ENCODE measurements at regions not wholly inside any gene's neighbourhood (a gene's known extent, or its start where the extent isn't known, plus 50 kb on each side); places are given as distances from the start of the nearest gene placed in this dataset.

- Histone ChIP-seq H3K36me3 (ENCODE audit: control insufficient read depth in 4 of 4, insufficient read depth in 4 of 4, low read length in 4 of 4) (no peaks in the 10 kb centered on the region), H3K27me3 (ENCODE audit: control insufficient read depth in 3 of 3, insufficient read depth in 3 of 3, low read length in 2 of 3) (peaks cover 0 to 2% (median 0%) of the 10 kb centered on the region in 3 donors), H3K27ac (ENCODE audit: low read depth in 1 of 2, low read length in 1 of 2) (no peak overlapping the region), H3K4me1 (ENCODE audit: control insufficient read depth in 5 of 5, insufficient read depth in 5 of 5, low read length in 5 of 5) (peaks cover 0 to 2% (median 0%) of the 10 kb centered on the region in 5 donors), H3K9ac (ENCODE audit: insufficient read depth in 1 of 2, low read length in 2 of 2) (no peak overlapping the region), H3K4me3 (no peak overlapping the region), H3K9me3 (ENCODE audit: control insufficient read depth in 4 of 4, insufficient read depth in 3 of 4, low read length in 3 of 4) (no peaks in the 10 kb centered on the region)
- ATAC-seq (ENCODE audit: insufficient read depth, low FRiP score) (no peak), DNase-seq (no peak)
- no peak for TF ChIP-seq CTCF (IDR thresholded peaks at IDR 0.05; ENCODE audit: control extremely low read depth, extremely low read depth)
- WGBS, 2 donors, result 88 to 95% methylated on average over 2 of the region's 2 CpGs
Measured at GRCh38 chr3:107920538-107920937, 170.3 kb downstream of the CD47 start.

- ATAC-seq (ENCODE audit: insufficient read depth, low FRiP score), result no peak
- DNase-seq, result no peak
- no peaks in the 10 kb centered on the region for H3K36me3 ChIP-seq (ENCODE audit: control insufficient read depth in 4 of 4, insufficient read depth in 4 of 4, low read length in 4 of 4)
- no peak for TF ChIP-seq CTCF (IDR thresholded peaks at IDR 0.05; ENCODE audit: control extremely low read depth, extremely low read depth)
- peaks cover 0 to 2% (median 0%) of the 10 kb centered on the region in 5 donors for H3K4me1 ChIP-seq (ENCODE audit: control insufficient read depth in 5 of 5, insufficient read depth in 5 of 5, low read length in 5 of 5)
- H3K9me3 ChIP-seq (ENCODE audit: control insufficient read depth in 4 of 4, insufficient read depth in 3 of 4, low read length in 3 of 4), result no peaks in the 10 kb centered on the region
- H3K4me3 ChIP-seq, result no peak overlapping the region
- H3K27ac ChIP-seq (ENCODE audit: low read depth in 1 of 2, low read length in 1 of 2), result no peak overlapping the region
- H3K9ac ChIP-seq (ENCODE audit: insufficient read depth in 1 of 2, low read length in 2 of 2), result no peak overlapping the region
- 69 to 90% methylated on average over 3 of the region's 3 CpGs for WGBS, 2 donors
- peaks cover 0 to 2% (median 0%) of the 10 kb centered on the region in 3 donors for H3K27me3 ChIP-seq (ENCODE audit: control insufficient read depth in 3 of 3, insufficient read depth in 3 of 3, low read length in 2 of 3)
Measured at GRCh38 chr3:107919239-107919638, 171.6 kb downstream of the CD47 start.

- Histone ChIP-seq H3K36me3 (ENCODE audit: control insufficient read depth in 4 of 4, insufficient read depth in 4 of 4, low read length in 4 of 4) (no peaks in the 10 kb centered on the region), H3K27me3 (ENCODE audit: control insufficient read depth in 3 of 3, insufficient read depth in 3 of 3, low read length in 2 of 3) (peaks cover 0 to 2% (median 0%) of the 10 kb centered on the region in 3 donors), H3K27ac (ENCODE audit: low read depth in 1 of 2, low read length in 1 of 2) (no peak overlapping the region), H3K4me1 (ENCODE audit: control insufficient read depth in 5 of 5, insufficient read depth in 5 of 5, low read length in 5 of 5) (no peaks in the 10 kb centered on the region), H3K9ac (ENCODE audit: insufficient read depth in 1 of 2, low read length in 2 of 2) (no peak overlapping the region), H3K4me3 (no peak overlapping the region), H3K9me3 (ENCODE audit: control insufficient read depth in 4 of 4, insufficient read depth in 3 of 4, low read length in 3 of 4) (no peaks in the 10 kb centered on the region)
- 86 to 95% methylated on average over 6 of the region's 6 CpGs for WGBS, 2 donors
- no peak for TF ChIP-seq CTCF (IDR thresholded peaks at IDR 0.05; ENCODE audit: control extremely low read depth, extremely low read depth)
- ATAC-seq (ENCODE audit: insufficient read depth, low FRiP score), result no peak
- DNase-seq, result no peak
Measured at GRCh38 chr3:107916171-107916570, 174.7 kb downstream of the CD47 start.

- TF ChIP-seq CTCF (IDR thresholded peaks at IDR 0.05; ENCODE audit: control extremely low read depth, extremely low read depth), result no peak
- Histone ChIP-seq H3K4me1 (ENCODE audit: control insufficient read depth in 5 of 5, insufficient read depth in 5 of 5, low read length in 5 of 5) (no peaks in the 10 kb centered on the region), H3K9ac (ENCODE audit: insufficient read depth in 1 of 2, low read length in 2 of 2) (no peak overlapping the region), H3K4me3 (no peak overlapping the region), H3K9me3 (ENCODE audit: control insufficient read depth in 4 of 4, insufficient read depth in 3 of 4, low read length in 3 of 4) (no peaks in the 10 kb centered on the region), H3K27me3 (ENCODE audit: control insufficient read depth in 3 of 3, insufficient read depth in 3 of 3, low read length in 2 of 3) (peaks cover 0 to 2% (median 0%) of the 10 kb centered on the region in 3 donors), H3K36me3 (ENCODE audit: control insufficient read depth in 4 of 4, insufficient read depth in 4 of 4, low read length in 4 of 4) (no peaks in the 10 kb centered on the region), H3K27ac (ENCODE audit: low read depth in 1 of 2, low read length in 1 of 2) (no peak overlapping the region)
- WGBS, 2 donors, result 89 to 94% methylated on average over 1 of the region's 1 CpG
- ATAC-seq (ENCODE audit: insufficient read depth, low FRiP score), result no peak
- DNase-seq, result no peak
Measured at GRCh38 chr3:107915706-107916105, 175.1 kb downstream of the CD47 start.
